ENCODE measurements at regions not wholly inside any gene's neighbourhood (a gene's known extent, or its start where the extent isn't known, plus 50 kb on each side); places are given as distances from the start of the nearest gene placed in this dataset.
"Not testable (repeated sequence)": the region's sequence is repeated elsewhere in the genome, so short reads cannot be mapped to it uniquely, and the experiment has no call there.

- no peak for DNase-seq
These were observed 1145.3 kb downstream of the FSCB start for GRCh38 chr14:43361751-43362150.

- no peak for DNase-seq
These were observed 1146.8 kb downstream of the FSCB start for GRCh38 chr14:43360239-43360638.

- DNase-seq = no peak
These were observed 1147.8 kb downstream of the FSCB start for GRCh38 chr14:43359317-43359716.

- no peak for DNase-seq
These were observed 1150.0 kb downstream of the FSCB start for GRCh38 chr14:43356979-43357545.

GRCh38 chr14:43356382-43356781 lies 1150.7 kb downstream of the FSCB start:
- no peak for DNase-seq

- DNase-seq = no peak
These were observed 1165.2 kb downstream of the FSCB start for GRCh38 chr14:43341921-43342320.

- DNase-seq = no peak
These were observed 1168.4 kb downstream of the FSCB start for GRCh38 chr14:43338713-43339112.

- no peak for DNase-seq
These were observed 1170.7 kb downstream of the FSCB start for GRCh38 chr14:43336351-43336750.

GRCh38 chr14:43326501-43327407 lies 1180.3 kb downstream of the FSCB start:
- not testable (repeated sequence) for DNase-seq

- DNase-seq = no peak
These were observed 1190.7 kb downstream of the FSCB start for GRCh38 chr14:43316427-43316826.

- DNase-seq = no peak
These were observed 1193.4 kb downstream of the FSCB start for GRCh38 chr14:43313719-43314118.

- no peak for DNase-seq
These were observed 1198.5 kb downstream of the FSCB start for GRCh38 chr14:43308421-43309110.

GRCh38 chr14:43307836-43308235 lies 1199.2 kb downstream of the FSCB start:
- no peak for DNase-seq

GRCh38 chr14:43306053-43306452 lies 1201.0 kb downstream of the FSCB start:
- no peak for DNase-seq

GRCh38 chr14:43297794-43298193 lies 1209.3 kb downstream of the FSCB start:
- no peak for DNase-seq

- not testable (repeated sequence) for DNase-seq
These were observed 1211.0 kb downstream of the FSCB start for GRCh38 chr14:43296061-43296460.

GRCh38 chr14:43285575-43285974 lies 1221.5 kb downstream of the FSCB start:
- DNase-seq = no peak

- no peak for DNase-seq
These were observed 1247.0 kb downstream of the FSCB start for GRCh38 chr14:43260056-43260455.

- DNase-seq = no peak
These were observed 1248.7 kb downstream of the FSCB start for GRCh38 chr14:43258396-43258795.

- not testable (repeated sequence) for DNase-seq
These were observed 1250.1 kb downstream of the FSCB start for GRCh38 chr14:43256996-43257395.

GRCh38 chr14:43252866-43253265 lies 1254.2 kb downstream of the FSCB start:
- no peak for DNase-seq

GRCh38 chr14:43249591-43249990 lies 1257.5 kb downstream of the FSCB start:
- DNase-seq = no peak

GRCh38 chr14:43249116-43249515 lies 1258.0 kb downstream of the FSCB start:
- no peak for DNase-seq

GRCh38 chr14:43247877-43248276 lies 1259.2 kb downstream of the FSCB start:
- DNase-seq = no peak

All from CD4-positive, alpha-beta T cell treated with Interferon gamma for 1 hour (primary cell).